ENCODE measurements at regions not wholly inside any gene's neighbourhood (a gene's known extent, or its start where the extent isn't known, plus 50 kb on each side); places are given as distances from the start of the nearest gene placed in this dataset.

DNA sequence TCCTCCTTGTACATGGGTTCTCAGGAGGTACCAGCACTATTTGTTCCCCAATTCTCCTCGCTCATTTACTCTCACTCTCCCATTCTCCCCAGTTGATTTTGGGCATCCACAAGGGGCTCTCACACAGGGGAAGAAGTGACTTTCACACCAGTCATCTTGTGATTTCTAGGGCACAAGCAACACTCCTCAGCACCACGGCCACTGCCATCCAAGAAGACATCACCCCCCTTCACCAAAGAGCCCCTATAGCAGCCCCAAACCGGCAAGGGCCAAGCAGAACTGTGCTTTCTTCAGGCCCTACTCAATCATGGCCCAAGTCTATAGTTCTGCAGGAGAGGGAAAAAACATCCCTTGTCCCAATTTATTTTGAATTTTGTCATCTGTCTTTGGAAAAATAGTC, 209.2 kb upstream of the ARL4C start:
- no peak overlapping the region for H3K27ac Mint-ChIP-seq
- TF ChIP-seq NR2C2 (CRISPR knock-in tag; IDR thresholded peaks at IDR 0.05) (no peak), OVOL2 (CRISPR knock-in tag; IDR thresholded peaks at IDR 0.05; ENCODE audit: borderline replicate concordance) (no peak), ZNF396 (CRISPR knock-in tag; IDR thresholded peaks at IDR 0.05; ENCODE audit: borderline replicate concordance) (no peak), TCF7 (CRISPR knock-in tag; IDR thresholded peaks at IDR 0.05; ENCODE audit: low read depth) (no peak), SMAD3 (CRISPR knock-in tag; IDR thresholded peaks at IDR 0.05; ENCODE audit: borderline replicate concordance) (no peak), ZNF423 (CRISPR knock-in tag; IDR thresholded peaks at IDR 0.05) (no peak), FOXK1 (CRISPR knock-in tag; IDR thresholded peaks at IDR 0.05) (no peak), NR3C1 (CRISPR knock-in tag; conservative IDR thresholded peaks at IDR 0.05; ENCODE audit: low read depth) (no peak)
- TF ChIP-seq, protein P1, sequence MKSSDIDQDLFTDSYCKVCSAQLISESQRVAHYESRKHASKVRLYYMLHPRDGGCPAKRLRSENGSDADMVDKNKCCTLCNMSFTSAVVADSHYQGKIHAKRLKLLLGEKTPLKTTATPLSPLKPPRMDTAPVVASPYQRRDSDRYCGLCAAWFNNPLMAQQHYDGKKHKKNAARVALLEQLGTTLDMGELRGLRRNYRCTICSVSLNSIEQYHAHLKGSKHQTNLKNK (CRISPR knock-in tag; IDR thresholded peaks at IDR 0.05), result no peak
- TF ChIP-seq, protein P2, sequence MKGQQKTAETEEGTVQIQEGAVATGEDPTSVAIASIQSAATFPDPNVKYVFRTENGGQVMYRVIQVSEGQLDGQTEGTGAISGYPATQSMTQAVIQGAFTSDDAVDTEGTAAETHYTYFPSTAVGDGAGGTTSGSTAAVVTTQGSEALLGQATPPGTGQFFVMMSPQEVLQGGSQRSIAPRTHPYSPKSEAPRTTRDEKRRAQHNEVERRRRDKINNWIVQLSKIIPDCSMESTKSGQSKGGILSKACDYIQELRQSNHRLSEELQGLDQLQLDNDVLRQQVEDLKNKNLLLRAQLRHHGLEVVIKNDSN (CRISPR knock-in tag; IDR thresholded peaks at IDR 0.05), result no peak
- TF ChIP-seq, protein P3, sequence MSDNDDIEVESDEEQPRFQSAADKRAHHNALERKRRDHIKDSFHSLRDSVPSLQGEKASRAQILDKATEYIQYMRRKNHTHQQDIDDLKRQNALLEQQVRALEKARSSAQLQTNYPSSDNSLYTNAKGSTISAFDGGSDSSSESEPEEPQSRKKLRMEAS (CRISPR knock-in tag; IDR thresholded peaks at IDR 0.05), result no peak
- TF ChIP-seq, protein P4, sequence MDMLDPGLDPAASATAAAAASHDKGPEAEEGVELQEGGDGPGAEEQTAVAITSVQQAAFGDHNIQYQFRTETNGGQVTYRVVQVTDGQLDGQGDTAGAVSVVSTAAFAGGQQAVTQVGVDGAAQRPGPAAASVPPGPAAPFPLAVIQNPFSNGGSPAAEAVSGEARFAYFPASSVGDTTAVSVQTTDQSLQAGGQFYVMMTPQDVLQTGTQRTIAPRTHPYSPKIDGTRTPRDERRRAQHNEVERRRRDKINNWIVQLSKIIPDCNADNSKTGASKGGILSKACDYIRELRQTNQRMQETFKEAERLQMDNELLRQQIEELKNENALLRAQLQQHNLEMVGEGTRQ (CRISPR knock-in tag; IDR thresholded peaks at IDR 0.05), result no peak
- TF ChIP-seq, protein P5, sequence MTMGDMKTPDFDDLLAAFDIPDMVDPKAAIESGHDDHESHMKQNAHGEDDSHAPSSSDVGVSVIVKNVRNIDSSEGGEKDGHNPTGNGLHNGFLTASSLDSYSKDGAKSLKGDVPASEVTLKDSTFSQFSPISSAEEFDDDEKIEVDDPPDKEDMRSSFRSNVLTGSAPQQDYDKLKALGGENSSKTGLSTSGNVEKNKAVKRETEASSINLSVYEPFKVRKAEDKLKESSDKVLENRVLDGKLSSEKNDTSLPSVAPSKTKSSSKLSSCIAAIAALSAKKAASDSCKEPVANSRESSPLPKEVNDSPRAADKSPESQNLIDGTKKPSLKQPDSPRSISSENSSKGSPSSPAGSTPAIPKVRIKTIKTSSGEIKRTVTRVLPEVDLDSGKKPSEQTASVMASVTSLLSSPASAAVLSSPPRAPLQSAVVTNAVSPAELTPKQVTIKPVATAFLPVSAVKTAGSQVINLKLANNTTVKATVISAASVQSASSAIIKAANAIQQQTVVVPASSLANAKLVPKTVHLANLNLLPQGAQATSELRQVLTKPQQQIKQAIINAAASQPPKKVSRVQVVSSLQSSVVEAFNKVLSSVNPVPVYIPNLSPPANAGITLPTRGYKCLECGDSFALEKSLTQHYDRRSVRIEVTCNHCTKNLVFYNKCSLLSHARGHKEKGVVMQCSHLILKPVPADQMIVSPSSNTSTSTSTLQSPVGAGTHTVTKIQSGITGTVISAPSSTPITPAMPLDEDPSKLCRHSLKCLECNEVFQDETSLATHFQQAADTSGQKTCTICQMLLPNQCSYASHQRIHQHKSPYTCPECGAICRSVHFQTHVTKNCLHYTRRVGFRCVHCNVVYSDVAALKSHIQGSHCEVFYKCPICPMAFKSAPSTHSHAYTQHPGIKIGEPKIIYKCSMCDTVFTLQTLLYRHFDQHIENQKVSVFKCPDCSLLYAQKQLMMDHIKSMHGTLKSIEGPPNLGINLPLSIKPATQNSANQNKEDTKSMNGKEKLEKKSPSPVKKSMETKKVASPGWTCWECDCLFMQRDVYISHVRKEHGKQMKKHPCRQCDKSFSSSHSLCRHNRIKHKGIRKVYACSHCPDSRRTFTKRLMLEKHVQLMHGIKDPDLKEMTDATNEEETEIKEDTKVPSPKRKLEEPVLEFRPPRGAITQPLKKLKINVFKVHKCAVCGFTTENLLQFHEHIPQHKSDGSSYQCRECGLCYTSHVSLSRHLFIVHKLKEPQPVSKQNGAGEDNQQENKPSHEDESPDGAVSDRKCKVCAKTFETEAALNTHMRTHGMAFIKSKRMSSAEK (CRISPR knock-in tag; IDR thresholded peaks at IDR 0.05; ENCODE audit: borderline replicate concordance), result no peak
- TF ChIP-seq, protein P6, sequence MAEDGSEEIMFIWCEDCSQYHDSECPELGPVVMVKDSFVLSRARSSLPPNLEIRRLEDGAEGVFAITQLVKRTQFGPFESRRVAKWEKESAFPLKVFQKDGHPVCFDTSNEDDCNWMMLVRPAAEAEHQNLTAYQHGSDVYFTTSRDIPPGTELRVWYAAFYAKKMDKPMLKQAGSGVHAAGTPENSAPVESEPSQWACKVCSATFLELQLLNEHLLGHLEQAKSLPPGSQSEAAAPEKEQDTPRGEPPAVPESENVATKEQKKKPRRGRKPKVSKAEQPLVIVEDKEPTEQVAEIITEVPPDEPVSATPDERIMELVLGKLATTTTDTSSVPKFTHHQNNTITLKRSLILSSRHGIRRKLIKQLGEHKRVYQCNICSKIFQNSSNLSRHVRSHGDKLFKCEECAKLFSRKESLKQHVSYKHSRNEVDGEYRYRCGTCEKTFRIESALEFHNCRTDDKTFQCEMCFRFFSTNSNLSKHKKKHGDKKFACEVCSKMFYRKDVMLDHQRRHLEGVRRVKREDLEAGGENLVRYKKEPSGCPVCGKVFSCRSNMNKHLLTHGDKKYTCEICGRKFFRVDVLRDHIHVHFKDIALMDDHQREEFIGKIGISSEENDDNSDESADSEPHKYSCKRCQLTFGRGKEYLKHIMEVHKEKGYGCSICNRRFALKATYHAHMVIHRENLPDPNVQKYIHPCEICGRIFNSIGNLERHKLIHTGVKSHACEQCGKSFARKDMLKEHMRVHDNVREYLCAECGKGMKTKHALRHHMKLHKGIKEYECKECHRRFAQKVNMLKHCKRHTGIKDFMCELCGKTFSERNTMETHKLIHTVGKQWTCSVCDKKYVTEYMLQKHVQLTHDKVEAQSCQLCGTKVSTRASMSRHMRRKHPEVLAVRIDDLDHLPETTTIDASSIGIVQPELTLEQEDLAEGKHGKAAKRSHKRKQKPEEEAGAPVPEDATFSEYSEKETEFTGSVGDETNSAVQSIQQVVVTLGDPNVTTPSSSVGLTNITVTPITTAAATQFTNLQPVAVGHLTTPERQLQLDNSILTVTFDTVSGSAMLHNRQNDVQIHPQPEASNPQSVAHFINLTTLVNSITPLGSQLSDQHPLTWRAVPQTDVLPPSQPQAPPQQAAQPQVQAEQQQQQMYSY (CRISPR knock-in tag; IDR thresholded peaks at IDR 0.05), result no peak
- H3K9me3 Mint-ChIP-seq, result no peaks in the 10 kb centered on the region
- ChIA-PET CTCF (no interaction called here), POLR2A (no interaction called here)
- H3K36me3 Mint-ChIP-seq, result no peaks in the 10 kb centered on the region
- peaks cover 32% of the 10 kb centered on the region for H3K27me3 Mint-ChIP-seq (ENCODE audit: low read depth)
- no peak overlapping the region for H3K4me3 Mint-ChIP-seq
- no peak for DNase-seq (ENCODE audit: low spot score)
- H3K4me1 Mint-ChIP-seq, result peaks cover 51% of the 10 kb centered on the region
- ATAC-seq, result no peak

DNA sequence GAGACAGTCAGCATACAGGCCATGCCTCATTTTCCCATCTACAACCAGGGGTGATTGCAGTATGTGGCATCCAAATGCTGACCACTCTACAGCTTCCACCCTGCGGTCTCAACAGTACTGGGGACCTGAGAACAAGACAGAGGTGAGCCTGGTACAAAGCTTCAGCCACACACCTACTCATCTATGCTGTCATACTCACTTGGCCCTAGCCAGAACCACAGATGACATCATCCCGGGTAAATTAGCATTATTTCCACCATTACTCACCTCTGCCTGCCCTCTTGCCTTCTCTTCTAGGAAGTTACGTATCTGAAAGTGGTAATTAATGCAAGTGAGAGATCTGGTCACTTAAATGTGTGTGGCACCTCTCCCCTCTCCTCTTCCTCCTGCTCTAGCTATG, 208.2 kb upstream of the ARL4C start:
- no peak overlapping the region for H3K4me3 Mint-ChIP-seq
- POLR2A ChIA-PET, result no interaction called here
- peaks cover 26% of the 10 kb centered on the region for H3K27me3 Mint-ChIP-seq (ENCODE audit: low read depth)
- CTCF ChIA-PET, result interaction anchor here (0.8 kb wide), 1 partner anchor 177 kb away, joined by 3 read pairs; no protein-coding TSS in a partner anchor
- ATAC-seq, result no peak
- no peaks in the 10 kb centered on the region for H3K36me3 Mint-ChIP-seq
- no peak overlapping the region for H3K27ac Mint-ChIP-seq
- H3K9me3 Mint-ChIP-seq, result no peaks in the 10 kb centered on the region
- no peak for DNase-seq (ENCODE audit: low spot score)
- peaks cover 42% of the 10 kb centered on the region for H3K4me1 Mint-ChIP-seq
- TF ChIP-seq ESRRA (CRISPR knock-in tag; IDR thresholded peaks at IDR 0.05; ENCODE audit: borderline replicate concordance) (no peak), FOXJ3 (CRISPR knock-in tag; IDR thresholded peaks at IDR 0.05; ENCODE audit: borderline replicate concordance) (no peak), CBFB (CRISPR knock-in tag; IDR thresholded peaks at IDR 0.05; ENCODE audit: low read depth) (no peak), EMX1 (CRISPR knock-in tag; IDR thresholded peaks at IDR 0.05) (no peak)
- TF ChIP-seq, protein P7, sequence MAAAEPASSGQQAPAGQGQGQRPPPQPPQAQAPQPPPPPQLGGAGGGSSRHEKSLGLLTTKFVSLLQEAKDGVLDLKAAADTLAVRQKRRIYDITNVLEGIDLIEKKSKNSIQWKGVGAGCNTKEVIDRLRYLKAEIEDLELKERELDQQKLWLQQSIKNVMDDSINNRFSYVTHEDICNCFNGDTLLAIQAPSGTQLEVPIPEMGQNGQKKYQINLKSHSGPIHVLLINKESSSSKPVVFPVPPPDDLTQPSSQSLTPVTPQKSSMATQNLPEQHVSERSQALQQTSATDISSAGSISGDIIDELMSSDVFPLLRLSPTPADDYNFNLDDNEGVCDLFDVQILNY (CRISPR knock-in tag; IDR thresholded peaks at IDR 0.05), result no peak
- TF ChIP-seq, protein P3 (CRISPR knock-in tag; IDR thresholded peaks at IDR 0.05), result no peak
- TF ChIP-seq, protein P8, sequence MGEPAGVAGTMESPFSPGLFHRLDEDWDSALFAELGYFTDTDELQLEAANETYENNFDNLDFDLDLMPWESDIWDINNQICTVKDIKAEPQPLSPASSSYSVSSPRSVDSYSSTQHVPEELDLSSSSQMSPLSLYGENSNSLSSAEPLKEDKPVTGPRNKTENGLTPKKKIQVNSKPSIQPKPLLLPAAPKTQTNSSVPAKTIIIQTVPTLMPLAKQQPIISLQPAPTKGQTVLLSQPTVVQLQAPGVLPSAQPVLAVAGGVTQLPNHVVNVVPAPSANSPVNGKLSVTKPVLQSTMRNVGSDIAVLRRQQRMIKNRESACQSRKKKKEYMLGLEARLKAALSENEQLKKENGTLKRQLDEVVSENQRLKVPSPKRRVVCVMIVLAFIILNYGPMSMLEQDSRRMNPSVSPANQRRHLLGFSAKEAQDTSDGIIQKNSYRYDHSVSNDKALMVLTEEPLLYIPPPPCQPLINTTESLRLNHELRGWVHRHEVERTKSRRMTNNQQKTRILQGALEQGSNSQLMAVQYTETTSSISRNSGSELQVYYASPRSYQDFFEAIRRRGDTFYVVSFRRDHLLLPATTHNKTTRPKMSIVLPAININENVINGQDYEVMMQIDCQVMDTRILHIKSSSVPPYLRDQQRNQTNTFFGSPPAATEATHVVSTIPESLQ (CRISPR knock-in tag; IDR thresholded peaks at IDR 0.05), result no peak
- TF ChIP-seq, protein P9, sequence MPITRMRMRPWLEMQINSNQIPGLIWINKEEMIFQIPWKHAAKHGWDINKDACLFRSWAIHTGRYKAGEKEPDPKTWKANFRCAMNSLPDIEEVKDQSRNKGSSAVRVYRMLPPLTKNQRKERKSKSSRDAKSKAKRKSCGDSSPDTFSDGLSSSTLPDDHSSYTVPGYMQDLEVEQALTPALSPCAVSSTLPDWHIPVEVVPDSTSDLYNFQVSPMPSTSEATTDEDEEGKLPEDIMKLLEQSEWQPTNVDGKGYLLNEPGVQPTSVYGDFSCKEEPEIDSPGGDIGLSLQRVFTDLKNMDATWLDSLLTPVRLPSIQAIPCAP (CRISPR knock-in tag; IDR thresholded peaks at IDR 0.05), result no peak

Data from WTC11 (cell line).